GM12865 (cell line): ENCODE measurements at regions not wholly inside any gene's neighbourhood (a gene's known extent, or its start where the extent isn't known, plus 50 kb on each side); places are given as distances from the start of the nearest gene placed in this dataset.

Experiments used
- DNase-seq: peaks from one replicate; pipeline ENCODE4 v3.0.0; 2010; ENCODE audit warnings: low read depth
- H3K4me3 ChIP-seq: 2 replicates; pipeline ENCODE4 v1.5.1; 2011; ENCODE audit warnings: mild to moderate bottlenecking, low read depth, low read length, control low read depth
- CTCF ChIP-seq: IDR thresholded peaks from 2 replicates; pipeline ENCODE4 v1.5.1; 2011; ENCODE audit warnings: low read length, control low read depth, low read depth, inconsistent platforms; ENCODE audit not compliant: insufficient read depth; ENCODE audit errors: missing control alignments

GRCh38 chr5:93845376-93845775 lies 104.0 kb upstream of the POU5F2 start:
- no peak for DNase-seq
- no peak overlapping the region for H3K4me3 ChIP-seq
- no peak for TF ChIP-seq CTCF

- no peak overlapping the region for H3K4me3 ChIP-seq
- no peak for DNase-seq
- TF ChIP-seq CTCF, result no peak
Observed at GRCh38 chr5:93831449-93831848, 90.0 kb upstream of the POU5F2 start.

DNA sequence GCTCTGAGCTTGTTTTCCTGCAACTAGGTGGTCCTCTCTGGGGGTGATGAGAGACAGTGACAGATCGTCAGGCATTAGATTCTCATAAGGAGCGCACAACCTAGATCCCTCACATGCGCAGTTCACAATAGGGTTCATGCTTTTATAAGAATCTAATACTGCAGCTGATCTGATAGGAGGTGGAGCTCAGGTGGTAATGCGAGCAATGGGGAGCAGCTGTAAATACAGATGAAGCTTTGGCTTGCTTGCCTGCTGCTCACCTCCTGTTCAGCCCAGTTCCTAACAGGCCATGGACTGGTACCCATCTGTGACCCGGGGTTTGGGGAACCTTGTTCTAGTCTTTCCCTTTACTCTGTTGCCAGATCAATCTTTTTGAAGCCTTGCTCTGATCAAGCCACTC lies 89.5 kb upstream of the POU5F2 start:
- no peak for TF ChIP-seq CTCF
- no peak overlapping the region for H3K4me3 ChIP-seq
- no peak for DNase-seq

GRCh38 chr5:93829346-93829745 lies 87.9 kb upstream of the POU5F2 start:
- H3K4me3 ChIP-seq, result no peak overlapping the region
- DNase-seq, result no peak
- TF ChIP-seq CTCF, result no peak

- TF ChIP-seq CTCF, result no peak
- DNase-seq, result no peak
- H3K4me3 ChIP-seq, result no peak overlapping the region
Observed at GRCh38 chr5:93821891-93822415, 80.6 kb upstream of the POU5F2 start.

DNA sequence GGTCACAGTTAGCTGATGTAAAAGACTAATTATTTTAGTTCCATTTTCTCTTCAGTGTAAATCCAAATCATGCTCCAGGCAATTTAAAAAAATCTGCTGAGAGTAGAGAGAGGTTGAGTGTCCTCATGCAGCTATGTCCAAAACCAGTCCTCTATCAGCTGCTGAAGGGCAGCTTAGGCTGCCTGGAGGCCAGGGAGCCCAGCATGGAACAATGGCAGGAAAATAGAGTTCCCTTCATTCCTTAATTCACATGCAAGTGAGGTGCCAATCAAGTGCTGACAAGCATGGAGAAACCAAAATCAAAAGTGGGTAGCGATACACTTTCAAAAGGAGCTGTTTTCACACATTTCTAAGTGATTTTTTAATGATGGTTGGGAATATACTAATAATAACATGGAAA lies 78.3 kb upstream of the POU5F2 start:
- no peak overlapping the region for H3K4me3 ChIP-seq
- DNase-seq, result no peak
- no peak for TF ChIP-seq CTCF

DNA sequence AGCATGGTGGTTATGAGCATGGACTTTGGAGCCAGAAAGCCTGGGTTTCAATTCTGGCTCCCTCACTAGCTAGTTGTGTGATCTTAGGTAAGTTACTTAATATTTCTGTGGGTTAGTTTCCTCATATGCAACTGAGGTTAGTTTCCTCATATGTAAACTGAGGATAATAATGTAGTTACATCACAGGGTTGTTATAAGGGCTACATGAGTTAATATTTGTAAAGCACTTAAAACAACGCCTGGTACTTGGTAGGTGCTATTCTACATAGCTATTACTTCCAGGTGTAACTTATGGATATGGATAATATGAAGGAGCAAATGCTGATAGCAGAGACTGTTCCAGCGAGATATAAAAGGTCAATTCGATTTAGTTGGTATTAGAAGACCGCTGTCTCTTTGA lies 69.4 kb upstream of the POU5F2 start:
- DNase-seq, result no peak
- no peak for TF ChIP-seq CTCF
- H3K4me3 ChIP-seq, result no peak overlapping the region
